ENCODE measurements at regions not wholly inside any gene's neighbourhood (a gene's known extent, or its start where the extent isn't known, plus 50 kb on each side); places are given as distances from the start of the nearest gene placed in this dataset.

- no peak for DNase-seq (ENCODE audit: low read depth)
- no peak for TF ChIP-seq CTCF (IDR thresholded peaks at IDR 0.05; ENCODE audit: insufficient read depth, low read depth, low read length, missing control alignments)
- no peak overlapping the region for H3K4me3 ChIP-seq (ENCODE audit: low read depth, low read length)
These were observed 93.9 kb downstream of the CDC7 start for GRCh38 chr1:91594383-91595055.

- no peak for TF ChIP-seq CTCF (IDR thresholded peaks at IDR 0.05; ENCODE audit: insufficient read depth, low read depth, low read length, missing control alignments)
- DNase-seq (ENCODE audit: low read depth) = no peak
- H3K4me3 ChIP-seq (ENCODE audit: low read depth, low read length) = no peak overlapping the region
These were observed 95.8 kb downstream of the CDC7 start for GRCh38 chr1:91596474-91596873.

GRCh38 chr1:91597215-91597614 lies 96.6 kb downstream of the CDC7 start:
- no peak for DNase-seq (ENCODE audit: low read depth)
- no peak overlapping the region for H3K4me3 ChIP-seq (ENCODE audit: low read depth, low read length)
- TF ChIP-seq CTCF (IDR thresholded peaks at IDR 0.05; ENCODE audit: insufficient read depth, low read depth, low read length, missing control alignments) = no peak

- TF ChIP-seq CTCF (IDR thresholded peaks at IDR 0.05; ENCODE audit: insufficient read depth, low read depth, low read length, missing control alignments) = no peak
- H3K4me3 ChIP-seq (ENCODE audit: low read depth, low read length) = no peak overlapping the region
These were observed 100.0 kb downstream of the CDC7 start for GRCh38 chr1:91600431-91601337.

GRCh38 chr1:91601554-91602376 lies 101.1 kb downstream of the CDC7 start:
- no peak overlapping the region for H3K4me3 ChIP-seq (ENCODE audit: low read depth, low read length)
- DNase-seq (ENCODE audit: low read depth) = no peak
- no peak for TF ChIP-seq CTCF (IDR thresholded peaks at IDR 0.05; ENCODE audit: insufficient read depth, low read depth, low read length, missing control alignments)

More at GRCh38 chr1:91600431-91601337, 100.0 kb downstream of the CDC7 start:
- DNase-seq (ENCODE audit: low read depth) = no peak

- DNase-seq (ENCODE audit: low read depth) = peak; percentile 32
- H3K4me3 ChIP-seq (ENCODE audit: low read depth, low read length) = no peak overlapping the region
- no peak for TF ChIP-seq CTCF (IDR thresholded peaks at IDR 0.05; ENCODE audit: insufficient read depth, low read depth, low read length, missing control alignments)
These were observed 102.8 kb downstream of the CDC7 start for GRCh38 chr1:91603409-91603808.
